Esophagus muscularis mucosa (tissue), 4 donors: ENCODE measurements at regions not wholly inside any gene's neighbourhood (a gene's known extent, or its start where the extent isn't known, plus 50 kb on each side); places are given as distances from the start of the nearest gene placed in this dataset.

Source experiments
- DNase-seq: peaks from one replicate; pipeline ENCODE4 v3.0.0-alpha.2; 2017; ENCODE audit errors: extremely low spot score
- H3K27ac ChIP-seq, 4 donors: fragments of 200-600 bp; sonication (generic); replicated peaks in 1 of 4; 1 replicate in 3 of 4; 2 replicates in 1 of 4; pipeline ENCODE4 v1.5.1; 2016 to 2019; ENCODE audit warnings: mild to moderate bottlenecking in 1 of 4
- H3K27me3 ChIP-seq, 4 donors: fragments of 200-600 bp; sonication (generic); one replicate each; pipeline versions ENCODE4 v1.5.1 to v1.6.0; 2016 to 2019
- H3K36me3 ChIP-seq, 4 donors: fragments of 200-600 bp; sonication (generic); one replicate each; pipeline ENCODE4 v1.5.1; 2016 to 2019
- H3K4me1 ChIP-seq, 4 donors: fragments of 200-600 bp; sonication (generic); one replicate each; pipeline ENCODE4 v1.5.1; 2016 to 2019
- H3K4me3 ChIP-seq, 4 donors: fragments of 200-600 bp; sonication (generic); 1 replicate in 2 of 4; 2 replicates in 2 of 4; pipeline ENCODE4 v1.5.1; 2016 to 2019; ENCODE audit warnings: mild to moderate bottlenecking in 4 of 4, moderate library complexity in 1 of 4
- H3K9me3 ChIP-seq, 4 donors: fragments of 200-600 bp; sonication (generic); 1 replicate in 3 of 4; 2 replicates in 1 of 4; pipeline ENCODE4 v1.5.1; 2016 to 2019
- EP300 ChIP-seq: sonication (generic); formaldehyde crosslinking; IDR thresholded peaks from one replicate; pipeline ENCODE4 v1.6.1; 2017; ENCODE audit warnings: antibody characterized with exemption
- POLR2A ChIP-seq: fragments of 450-650 bp; IDR thresholded peaks from one replicate; pipeline ENCODE4 v1.6.1; 2017; ENCODE audit warnings: antibody characterized with exemption, moderate library complexity, mild to moderate bottlenecking, low read depth
- POLR2AphosphoS5 ChIP-seq, 2 donors: sonication (generic); formaldehyde crosslinking; IDR thresholded peaks; one replicate each; pipeline ENCODE4 v1.6.1; 2017; ENCODE audit warnings: antibody characterized with exemption in 2 of 2
- WGBS: methylation state at CpG from one replicate; pipeline ENCODE4 v1.1.5; 2018; 5-methylcytosine and 5-hydroxymethylcytosine counted together
- intact Hi-C: fragments of 100-400 bp; cut with DNase I; formaldehyde crosslinking; loops from one replicate; pipeline ENCODE4 v1.15.1; 2023
- TF ChIP-seq, protein P1 (sequence below), 3 experiments: fragments of 200-600 bp in 2 of 3; fragments of 450-650 bp in 1 of 3; sonication (generic) in 2 of 3; IDR thresholded peaks; one replicate each; pipeline ENCODE4 v1.5.1; 2017 to 2019; ENCODE audit warnings: antibody characterized with exemption in 3 of 3, mild to moderate bottlenecking in 2 of 3, moderate library complexity in 1 of 3

DNA sequence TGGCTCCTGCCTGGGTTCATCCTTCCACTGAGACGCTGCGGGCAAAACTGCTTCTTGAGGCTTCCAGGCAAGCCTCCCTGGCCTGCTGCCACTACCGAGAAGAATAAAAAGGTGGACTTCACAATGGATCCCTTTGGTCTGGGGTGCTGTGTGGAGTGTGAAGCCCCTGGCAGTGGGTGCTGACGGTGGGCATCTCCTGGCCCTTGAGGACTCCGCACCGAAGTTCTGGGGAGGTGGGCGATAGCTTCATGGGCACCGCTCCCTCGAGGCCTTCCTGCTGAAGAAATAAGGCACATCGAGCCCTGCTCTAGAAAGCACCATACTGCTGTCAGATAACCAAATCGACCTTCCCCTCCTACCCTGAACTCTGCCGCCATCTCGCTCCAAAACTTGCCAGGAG, 106.6 kb upstream of the CTBP2 start:
- no peak for TF ChIP-seq EP300
- TF ChIP-seq POLR2AphosphoS5 (IDR thresholded peaks at IDR 0.05) = no peak
- TF ChIP-seq, protein P1, sequence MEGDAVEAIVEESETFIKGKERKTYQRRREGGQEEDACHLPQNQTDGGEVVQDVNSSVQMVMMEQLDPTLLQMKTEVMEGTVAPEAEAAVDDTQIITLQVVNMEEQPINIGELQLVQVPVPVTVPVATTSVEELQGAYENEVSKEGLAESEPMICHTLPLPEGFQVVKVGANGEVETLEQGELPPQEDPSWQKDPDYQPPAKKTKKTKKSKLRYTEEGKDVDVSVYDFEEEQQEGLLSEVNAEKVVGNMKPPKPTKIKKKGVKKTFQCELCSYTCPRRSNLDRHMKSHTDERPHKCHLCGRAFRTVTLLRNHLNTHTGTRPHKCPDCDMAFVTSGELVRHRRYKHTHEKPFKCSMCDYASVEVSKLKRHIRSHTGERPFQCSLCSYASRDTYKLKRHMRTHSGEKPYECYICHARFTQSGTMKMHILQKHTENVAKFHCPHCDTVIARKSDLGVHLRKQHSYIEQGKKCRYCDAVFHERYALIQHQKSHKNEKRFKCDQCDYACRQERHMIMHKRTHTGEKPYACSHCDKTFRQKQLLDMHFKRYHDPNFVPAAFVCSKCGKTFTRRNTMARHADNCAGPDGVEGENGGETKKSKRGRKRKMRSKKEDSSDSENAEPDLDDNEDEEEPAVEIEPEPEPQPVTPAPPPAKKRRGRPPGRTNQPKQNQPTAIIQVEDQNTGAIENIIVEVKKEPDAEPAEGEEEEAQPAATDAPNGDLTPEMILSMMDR (IDR thresholded peaks at IDR 0.05) = no peak
- no peak for TF ChIP-seq POLR2A
- Histone ChIP-seq H3K27me3 (peaks cover 0 to 22% (median 0%) of the 10 kb centered on the region in 4 donors), H3K4me3 (no peak overlapping the region), H3K9me3 (no peaks in the 10 kb centered on the region), H3K4me1 (no peaks in the 10 kb centered on the region), H3K36me3 (no peaks in the 10 kb centered on the region), H3K27ac (no peak overlapping the region)
- WGBS = 83% methylated on average over 4 of the region's 13 CpGs
- DNase-seq = no peak
- intact Hi-C loops = no loop called here

DNA sequence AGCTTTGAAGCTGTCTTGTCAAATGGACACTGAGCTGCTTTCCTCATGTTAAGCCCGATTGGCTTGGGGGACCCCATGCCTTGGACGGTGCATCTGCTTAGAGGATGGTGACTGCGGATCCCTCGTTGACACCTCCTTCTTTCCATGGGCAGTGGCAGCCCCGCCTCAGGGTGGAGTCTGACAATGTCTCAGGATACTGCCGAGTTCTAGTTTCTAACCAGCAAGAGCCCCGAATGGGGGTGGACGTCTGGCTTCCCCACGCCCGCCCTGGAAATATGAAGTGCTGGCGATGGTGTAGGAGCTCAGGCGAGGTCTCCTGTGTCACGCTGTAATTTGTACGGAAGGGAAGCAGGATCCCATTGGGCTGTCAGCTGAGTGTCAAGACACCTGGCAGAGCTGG, 106.2 kb upstream of the CTBP2 start:
- TF ChIP-seq POLR2A (no peak), EP300 (no peak), POLR2AphosphoS5 (IDR thresholded peaks at IDR 0.05) (no peak)
- TF ChIP-seq, protein P1 (IDR thresholded peaks at IDR 0.05) = no peak
- 62% methylated on average over 3 of the region's 14 CpGs for WGBS
- Histone ChIP-seq H3K4me3 (no peak overlapping the region), H3K27ac (no peak overlapping the region), H3K27me3 (peaks cover 0 to 22% (median 0%) of the 10 kb centered on the region in 4 donors), H3K36me3 (no peaks in the 10 kb centered on the region), H3K9me3 (no peaks in the 10 kb centered on the region), H3K4me1 (no peaks in the 10 kb centered on the region)
- DNase-seq = no peak
- intact Hi-C loops = no loop called here

DNA sequence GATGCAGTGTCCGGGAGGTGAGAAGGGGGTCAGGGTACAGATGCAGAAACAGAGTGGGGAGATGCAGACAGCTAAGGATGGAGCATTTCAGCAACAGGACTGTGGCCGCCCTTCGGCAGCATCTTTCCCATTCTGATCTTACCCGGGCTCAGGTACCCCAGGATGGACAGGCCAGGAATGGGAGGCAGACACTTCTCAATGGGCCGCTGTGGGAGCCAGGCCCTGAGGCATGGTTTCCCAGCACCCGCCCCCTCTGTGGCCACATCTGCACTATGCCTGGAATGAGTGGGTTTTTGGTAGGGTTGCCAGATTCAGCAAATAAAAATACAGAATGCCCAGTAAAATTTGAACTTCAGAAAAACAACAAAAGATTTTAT, 105.2 kb upstream of the CTBP2 start:
- TF ChIP-seq, protein P1 (IDR thresholded peaks at IDR 0.05) = no peak
- TF ChIP-seq POLR2A (no peak), EP300 (no peak), POLR2AphosphoS5 (IDR thresholded peaks at IDR 0.05) (no peak)
- H3K9me3 ChIP-seq = no peaks in the 10 kb centered on the region
- intact Hi-C loops = no loop called here
- no peaks in the 10 kb centered on the region for H3K4me1 ChIP-seq
- 84% methylated on average over 6 of the region's 6 CpGs for WGBS
- no peak overlapping the region for H3K27ac ChIP-seq
- DNase-seq = no peak
- H3K27me3 ChIP-seq = peaks cover 0 to 22% (median 0%) of the 10 kb centered on the region in 4 donors
- H3K4me3 ChIP-seq = no peak overlapping the region
- H3K36me3 ChIP-seq = no peaks in the 10 kb centered on the region

DNA sequence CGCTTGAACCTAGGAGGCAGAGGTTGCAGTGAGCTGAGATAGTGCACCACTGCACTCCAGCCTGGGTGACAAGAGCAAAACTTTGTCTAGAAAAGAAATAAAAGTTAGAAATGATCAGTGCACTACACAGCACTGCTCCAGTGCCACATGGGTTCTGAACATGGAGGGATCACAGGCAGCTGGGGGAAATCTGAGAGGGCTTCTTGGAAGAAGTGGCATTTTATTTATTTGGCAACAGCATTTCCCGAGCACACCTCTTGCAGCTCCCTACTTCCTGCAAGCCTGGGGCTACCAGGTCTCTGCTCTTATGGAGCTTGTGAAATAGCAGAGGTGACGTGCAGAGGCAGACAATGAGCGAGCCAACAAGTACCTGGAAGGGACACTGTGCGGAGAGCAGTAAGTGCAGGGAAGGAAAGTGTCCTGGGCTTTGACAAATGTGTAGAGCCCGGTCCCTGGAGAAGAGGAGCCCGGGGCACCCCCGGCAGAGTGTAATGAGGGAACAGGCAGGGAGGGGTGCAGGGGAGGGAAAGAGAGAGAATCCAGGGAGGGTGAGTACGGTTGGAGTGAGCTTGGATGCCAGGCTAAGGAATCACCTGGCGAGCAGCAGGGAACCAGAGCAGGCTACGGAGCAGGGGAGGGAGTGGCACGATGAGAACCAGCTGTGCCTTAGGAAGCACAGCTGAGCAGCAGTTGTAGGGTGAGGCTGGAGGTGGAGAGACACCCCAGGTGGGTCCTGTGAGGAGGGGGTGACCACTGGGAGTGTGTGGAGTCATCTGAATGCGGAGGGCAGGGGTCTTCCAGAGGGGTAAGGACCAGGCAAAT, 104.6 kb upstream of the CTBP2 start:
- Histone ChIP-seq H3K27me3 (peaks cover 0 to 25% (median 0%) of the 10 kb centered on the region in 4 donors), H3K36me3 (no peaks in the 10 kb centered on the region), H3K4me1 (no peaks in the 10 kb centered on the region), H3K4me3 (no peak overlapping the region), H3K27ac (no peak overlapping the region), H3K9me3 (no peaks in the 10 kb centered on the region)
- intact Hi-C loops = no loop called here
- no peak for DNase-seq
- 67% methylated on average over 13 of the region's 13 CpGs for WGBS
- TF ChIP-seq POLR2A = no peak
- no peak for TF ChIP-seq EP300
- TF ChIP-seq, protein P1 (IDR thresholded peaks at IDR 0.05) = no peak
- TF ChIP-seq POLR2AphosphoS5 (IDR thresholded peaks at IDR 0.05) = no peak
